PC-3 (cell line): ENCODE measurements at regions not wholly inside any gene's neighbourhood (a gene's known extent, or its start where the extent isn't known, plus 50 kb on each side); places are given as distances from the start of the nearest gene placed in this dataset.

Source experiments
- ATAC-seq: fragments of 200-7000 bp; cut with Tn5 transposase; 2 replicates; pipeline ENCODE4 v1.9.1; 2020; ENCODE audit warnings: mild to moderate bottlenecking, moderate library complexity
- BruUV-seq: library from RNA; stranded (reverse); fragments of 400-500 nt; replicated peaks from 2 replicates; lab custom pipeline; 2021; lab: Mats Ljungman, UMichigan
- CTCF ChIA-PET: fragments of 300-600 bp; sonication (Branson Sonifier 250); formaldehyde crosslinking; loops from one replicate; lab custom pipeline; 2022; ENCODE audit warnings: antibody characterized with exemption; lab: Charles Lee
- POLR2A ChIA-PET: fragments of 300-600 bp; sonication (Branson Sonifier 250); formaldehyde crosslinking; loops from one replicate; lab custom pipeline; 2022; ENCODE audit warnings: antibody characterized with exemption; ENCODE audit not compliant: unreplicated experiment; lab: Charles Lee
- DNase-seq: peaks from one replicate; pipeline ENCODE4 v3.0.0-alpha.2; 2015
- H2AFZ ChIP-seq: fragments of 300-600 bp; sonication (generic); 2 replicates; pipeline ENCODE4 v1.6.0; 2016; ENCODE audit warnings: antibody characterized with exemption, low read length
- H3F3A ChIP-seq: fragments of 300-600 bp; sonication (generic); one replicate; pipeline ENCODE4 v1.6.0; 2017; ENCODE audit warnings: antibody characterized with exemption, low read length, control low read depth, mild to moderate bottlenecking; ENCODE audit not compliant: unreplicated experiment
- H3K27ac ChIP-seq: fragments of 300-600 bp; sonication (generic); 2 replicates; pipeline ENCODE4 v1.5.1; 2016; ENCODE audit warnings: mild to moderate bottlenecking, low read length
- H3K27me3 ChIP-seq: fragments of 300-600 bp; sonication (generic); 2 replicates; pipeline ENCODE4 v1.6.1; 2016; ENCODE audit warnings: low read length, mixed read lengths
- H3K36me3 ChIP-seq: fragments of 300-600 bp; sonication (generic); 2 replicates; pipeline ENCODE4 v1.6.1; 2016; ENCODE audit warnings: low read depth, mixed run types, low read length, mixed read lengths
- H3K4me1 ChIP-seq: fragments of 300-600 bp; sonication (generic); 2 replicates; pipeline ENCODE4 v1.5.1; 2016; ENCODE audit warnings: low read length; ENCODE audit not compliant: insufficient read depth
- H3K4me2 ChIP-seq: fragments of 300-600 bp; sonication (generic); 2 replicates; pipeline ENCODE4 v1.6.0; 2016; ENCODE audit warnings: low read length
- H3K4me3 ChIP-seq: fragments of 300-600 bp; sonication (generic); 2 replicates; pipeline ENCODE4 v1.5.1; 2016; ENCODE audit warnings: mild to moderate bottlenecking, low read length, mixed read lengths
- H3K79me2 ChIP-seq: fragments of 300-600 bp; sonication (generic); 2 replicates; pipeline ENCODE4 v1.6.1; 2017; ENCODE audit warnings: low read length, mixed read lengths
- H3K9ac ChIP-seq: fragments of 300-600 bp; sonication (generic); 2 replicates; pipeline ENCODE4 v1.6.0; 2016; ENCODE audit warnings: mild to moderate bottlenecking, low read length
- H3K9me2 ChIP-seq: fragments of 300-600 bp; sonication (generic); replicated peaks from 2 replicates; pipeline ENCODE4 v1.6.1; 2016; ENCODE audit warnings: mixed run types, low read length, mixed read lengths
- H3K9me3 ChIP-seq: fragments of 300-600 bp; sonication (generic); 2 replicates; pipeline ENCODE4 v1.6.1; 2016; ENCODE audit warnings: low read length, mixed read lengths
- H4K20me1 ChIP-seq: fragments of 300-600 bp; sonication (generic); 2 replicates; pipeline ENCODE4 v1.6.1; 2016; ENCODE audit warnings: low read length, mixed read lengths
- EZH2 ChIP-seq: fragments of 300-600 bp; sonication (generic); IDR thresholded peaks from one replicate; pipeline ENCODE4 v1.6.1; 2017; ENCODE audit warnings: antibody characterized with exemption, mild to moderate bottlenecking, low read length; ENCODE audit not compliant: unreplicated experiment
- EZH2phosphoT487 ChIP-seq: fragments of 300-600 bp; sonication (generic); IDR thresholded peaks from 2 replicates; pipeline ENCODE4 v1.6.1; 2018; ENCODE audit warnings: mild to moderate bottlenecking, antibody characterized with exemption, low read length, borderline replicate concordance
- intact Hi-C: fragments of 100-400 bp; cut with micrococcal nuclease; formaldehyde crosslinking; loops from 2 replicates; pipeline ENCODE4 v1.9.0; 2023
- TF ChIP-seq, protein P1 (sequence below): fragments of 300-600 bp; sonication (generic); conservative IDR thresholded peaks from 2 replicates; pipeline ENCODE4 v1.5.1; 2017; ENCODE audit warnings: antibody characterized with exemption, low read depth, mild to moderate bottlenecking, low read length

DNA sequence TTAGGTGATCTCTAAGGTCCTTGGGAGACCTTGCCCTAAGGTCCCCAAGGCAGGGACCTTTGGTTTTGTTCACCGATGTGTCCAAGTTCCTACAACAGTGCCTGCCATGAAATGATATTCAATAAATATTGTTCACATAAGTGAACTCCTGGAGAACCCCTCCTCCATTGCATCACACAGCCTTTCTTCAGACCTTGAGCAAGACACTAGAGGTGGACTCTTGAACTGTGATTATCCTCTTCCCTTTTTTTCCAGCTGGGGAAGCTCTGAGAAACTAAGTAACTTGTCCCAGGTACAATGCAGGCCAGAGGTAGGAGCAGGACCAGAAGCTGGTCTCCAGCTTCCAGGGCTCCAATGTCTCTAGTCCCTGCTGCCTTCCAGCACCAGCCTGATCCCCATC lies 76.6 kb upstream of the LMO1 start:
- H3K9ac ChIP-seq, result no peak overlapping the region
- H3K79me2 ChIP-seq, result no peaks in the 10 kb centered on the region
- no peaks in the 10 kb centered on the region for H3K9me2 ChIP-seq
- no peak overlapping the region for H3K4me3 ChIP-seq
- H4K20me1 ChIP-seq, result no peaks in the 10 kb centered on the region
- no peak overlapping the region for H3K27ac ChIP-seq
- no peaks in the 10 kb centered on the region for H3K27me3 ChIP-seq
- CTCF ChIA-PET, result no interaction called here
- no peak overlapping the region for H2AFZ ChIP-seq
- no TSS peak for BruUV-seq
- H3K4me1 ChIP-seq, result peaks cover 44% of the 10 kb centered on the region
- no peaks in the 10 kb centered on the region for H3K36me3 ChIP-seq
- no peaks in the 10 kb centered on the region for H3F3A ChIP-seq
- H3K9me3 ChIP-seq, result no peaks in the 10 kb centered on the region
- ATAC-seq (no peak), DNase-seq (no peak)
- intact Hi-C loops, result no loop called here
- POLR2A ChIA-PET, result no interaction called here
- TF ChIP-seq, protein P1, sequence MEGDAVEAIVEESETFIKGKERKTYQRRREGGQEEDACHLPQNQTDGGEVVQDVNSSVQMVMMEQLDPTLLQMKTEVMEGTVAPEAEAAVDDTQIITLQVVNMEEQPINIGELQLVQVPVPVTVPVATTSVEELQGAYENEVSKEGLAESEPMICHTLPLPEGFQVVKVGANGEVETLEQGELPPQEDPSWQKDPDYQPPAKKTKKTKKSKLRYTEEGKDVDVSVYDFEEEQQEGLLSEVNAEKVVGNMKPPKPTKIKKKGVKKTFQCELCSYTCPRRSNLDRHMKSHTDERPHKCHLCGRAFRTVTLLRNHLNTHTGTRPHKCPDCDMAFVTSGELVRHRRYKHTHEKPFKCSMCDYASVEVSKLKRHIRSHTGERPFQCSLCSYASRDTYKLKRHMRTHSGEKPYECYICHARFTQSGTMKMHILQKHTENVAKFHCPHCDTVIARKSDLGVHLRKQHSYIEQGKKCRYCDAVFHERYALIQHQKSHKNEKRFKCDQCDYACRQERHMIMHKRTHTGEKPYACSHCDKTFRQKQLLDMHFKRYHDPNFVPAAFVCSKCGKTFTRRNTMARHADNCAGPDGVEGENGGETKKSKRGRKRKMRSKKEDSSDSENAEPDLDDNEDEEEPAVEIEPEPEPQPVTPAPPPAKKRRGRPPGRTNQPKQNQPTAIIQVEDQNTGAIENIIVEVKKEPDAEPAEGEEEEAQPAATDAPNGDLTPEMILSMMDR, result no peak
- TF ChIP-seq EZH2phosphoT487 (no peak), EZH2 (no peak)
- H3K4me2 ChIP-seq, result no peak overlapping the region

DNA sequence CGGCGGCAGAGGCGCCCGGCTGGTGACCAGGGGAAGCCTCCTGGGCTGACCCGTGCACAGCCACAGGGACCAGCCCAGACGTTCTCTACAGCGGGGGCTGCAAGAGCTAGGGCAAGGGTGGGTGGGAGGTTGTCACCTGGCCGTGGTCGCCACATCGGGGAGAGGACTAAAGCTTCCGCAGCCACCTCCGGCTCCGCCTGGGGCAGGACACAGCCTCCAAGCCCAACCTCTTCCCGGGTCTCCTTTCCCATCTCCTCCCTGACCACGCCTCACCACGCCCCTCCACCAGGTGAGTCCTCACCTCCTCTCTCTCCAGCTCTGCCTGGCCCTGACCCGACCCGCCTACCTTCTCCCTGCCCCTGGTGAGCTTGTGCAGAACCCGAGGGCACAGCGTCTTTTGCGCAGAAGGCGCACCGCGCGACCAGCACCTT lies 75.9 kb upstream of the LMO1 start:
- no peak overlapping the region for H3K4me2 ChIP-seq
- ChIA-PET POLR2A (no interaction called here), CTCF (no interaction called here)
- H3K27me3 ChIP-seq, result no peaks in the 10 kb centered on the region
- no peak overlapping the region for H3K27ac ChIP-seq
- H4K20me1 ChIP-seq, result no peaks in the 10 kb centered on the region
- no peaks in the 10 kb centered on the region for H3F3A ChIP-seq
- H3K9ac ChIP-seq, result no peak overlapping the region
- TF ChIP-seq, protein P1, result no peak
- no peak for TF ChIP-seq EZH2phosphoT487
- no peak for TF ChIP-seq EZH2
- no peaks in the 10 kb centered on the region for H3K36me3 ChIP-seq
- H3K79me2 ChIP-seq, result no peaks in the 10 kb centered on the region
- H3K4me3 ChIP-seq, result no peak overlapping the region
- H3K9me3 ChIP-seq, result no peaks in the 10 kb centered on the region
- ATAC-seq (no peak), DNase-seq (no peak)
- no TSS peak for BruUV-seq
- intact Hi-C loops, result no loop called here
- H2AFZ ChIP-seq, result no peak overlapping the region
- peaks cover 51% of the 10 kb centered on the region for H3K4me1 ChIP-seq
- no peaks in the 10 kb centered on the region for H3K9me2 ChIP-seq

DNA sequence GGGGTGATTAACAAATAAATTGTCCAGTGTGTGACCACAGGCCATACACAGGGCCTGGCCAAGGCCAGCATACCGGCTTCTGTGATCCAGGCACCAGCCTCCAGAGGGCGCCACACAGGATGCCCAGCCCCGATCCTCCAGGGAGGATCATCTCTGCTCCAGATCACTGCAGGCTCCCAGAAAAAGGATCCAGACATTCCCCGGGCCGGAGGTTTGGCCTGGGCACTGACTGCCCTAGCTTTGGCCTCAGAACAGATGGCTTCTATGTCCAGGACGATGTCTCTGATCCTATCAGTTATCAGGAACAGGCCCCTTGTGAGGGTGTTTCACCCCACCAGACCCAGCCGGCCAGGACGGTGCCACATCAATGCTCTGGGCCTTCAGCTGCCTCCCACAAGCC lies 74.5 kb upstream of the LMO1 start:
- CTCF ChIA-PET, result no interaction called here
- no peak overlapping the region for H2AFZ ChIP-seq

More for the DNA sequence above, 74.5 kb upstream of the LMO1 start:
- ATAC-seq (no peak; the same call in 1 of the 2 replicates), DNase-seq (peak; percentile 46)
- H3K9ac ChIP-seq, result no peak overlapping the region
- TF ChIP-seq EZH2phosphoT487, result no peak
- TF ChIP-seq, protein P1, result peak; percentile 80
- no peak overlapping the region for H3K27ac ChIP-seq
- no peaks in the 10 kb centered on the region for H3K9me2 ChIP-seq
- no peaks in the 10 kb centered on the region for H3K79me2 ChIP-seq
- H3K27me3 ChIP-seq, result no peaks in the 10 kb centered on the region
- H3K36me3 ChIP-seq, result no peaks in the 10 kb centered on the region
- no peaks in the 10 kb centered on the region for H3K9me3 ChIP-seq
- POLR2A ChIA-PET, result no interaction called here
- no peak overlapping the region for H3K4me2 ChIP-seq
- BruUV-seq, result no TSS peak
- peaks cover 56% of the 10 kb centered on the region for H3K4me1 ChIP-seq
- no peaks in the 10 kb centered on the region for H4K20me1 ChIP-seq
- intact Hi-C loops, result no loop called here
- H3K4me3 ChIP-seq, result no peak overlapping the region
- H3F3A ChIP-seq, result no peaks in the 10 kb centered on the region
